ENCODE measurements at regions not wholly inside any gene's neighbourhood (a gene's known extent, or its start where the extent isn't known, plus 50 kb on each side); places are given as distances from the start of the nearest gene placed in this dataset.

DNA sequence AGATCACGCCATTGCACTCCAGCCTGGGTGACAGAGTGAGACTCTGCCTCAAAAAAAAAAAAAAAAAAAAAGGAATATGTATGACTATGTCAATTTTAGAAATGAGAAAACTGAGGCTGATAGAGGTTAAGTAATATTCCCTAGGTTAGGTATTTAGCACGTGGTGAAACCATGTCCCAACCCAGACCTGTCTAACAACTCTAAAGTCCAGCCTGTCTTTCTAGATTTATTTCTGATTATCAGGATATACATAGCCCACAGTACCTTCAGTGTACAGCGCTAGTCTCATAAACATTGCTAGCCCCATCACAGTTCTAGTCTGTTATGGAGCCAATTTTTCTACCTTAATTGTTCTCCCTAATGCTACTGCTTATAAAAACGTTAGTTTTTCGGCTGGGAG is 88.4 kb upstream of the RAP2B start:
- Histone ChIP-seq H3K27me3 (no peaks in the 10 kb centered on the region), H3K9me3 (no peaks in the 10 kb centered on the region), H3K36me3 (no peaks in the 10 kb centered on the region), H3K9ac (ENCODE audit: low read depth in 2 of 2, low read length in 2 of 2) (no peak overlapping the region), H3K27ac (no peak overlapping the region), H3K4me1 (no peaks in the 10 kb centered on the region), H3K4me3 (no peak overlapping the region)
- intact Hi-C loops (cut with DNase I) = no loop called here
- no peak for DNase-seq
- TF ChIP-seq CTCF (IDR thresholded peaks at IDR 0.05) = no peak

DNA sequence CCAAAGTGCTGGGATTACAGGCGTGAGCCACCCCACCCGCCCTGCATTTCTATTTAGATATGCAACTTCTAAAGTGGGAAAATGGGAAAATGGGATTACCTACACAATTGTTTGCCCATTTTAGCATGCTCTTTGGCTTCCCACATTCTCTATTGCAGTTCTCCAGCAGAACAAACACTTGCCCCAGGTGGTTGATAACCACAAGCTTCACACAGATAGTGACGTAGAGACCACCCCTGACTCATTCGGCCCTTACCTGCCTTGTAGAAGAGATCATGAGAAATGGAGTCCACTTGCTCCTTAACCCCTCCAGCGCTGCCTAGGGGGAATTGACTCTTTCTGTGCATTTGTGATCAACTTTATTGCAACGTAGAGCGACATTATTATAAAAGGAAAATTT is 83.2 kb upstream of the RAP2B start:
- Histone ChIP-seq H3K9me3 (no peaks in the 10 kb centered on the region), H3K36me3 (no peaks in the 10 kb centered on the region), H3K27me3 (no peaks in the 10 kb centered on the region), H3K4me3 (no peak overlapping the region), H3K9ac (ENCODE audit: low read depth in 2 of 2, low read length in 2 of 2) (no peak overlapping the region), H3K4me1 (no peaks in the 10 kb centered on the region), H3K27ac (no peak overlapping the region)
- intact Hi-C loops (cut with DNase I) = no loop called here
- no peak for DNase-seq
- no peak for TF ChIP-seq CTCF (IDR thresholded peaks at IDR 0.05)

DNA sequence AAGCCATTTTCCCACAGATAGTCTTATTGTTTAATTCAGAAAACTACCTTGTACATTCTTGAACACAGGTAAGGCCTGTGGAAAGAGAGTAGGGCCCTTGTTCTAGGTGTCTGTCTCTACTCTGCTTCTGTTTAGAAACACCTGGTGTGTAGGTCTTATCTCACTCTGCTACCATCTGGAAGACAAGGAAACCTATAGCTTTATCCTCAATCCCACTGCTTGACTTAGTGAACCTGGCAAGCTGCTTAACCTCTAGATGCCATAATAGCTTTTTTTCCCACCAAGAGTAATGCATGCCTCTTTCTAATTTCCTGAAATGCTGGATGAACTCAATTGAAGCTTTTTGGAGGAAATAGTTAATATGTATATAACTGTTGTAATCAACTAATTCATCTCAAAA is 82.6 kb upstream of the RAP2B start:
- no peak for DNase-seq
- H3K27me3 ChIP-seq = no peaks in the 10 kb centered on the region
- intact Hi-C loops (cut with DNase I) = no loop called here
- no peak overlapping the region for H3K9ac ChIP-seq (ENCODE audit: low read depth in 2 of 2, low read length in 2 of 2)
- no peak overlapping the region for H3K27ac ChIP-seq
- no peak overlapping the region for H3K4me3 ChIP-seq
- H3K36me3 ChIP-seq = no peaks in the 10 kb centered on the region
- no peak for TF ChIP-seq CTCF (IDR thresholded peaks at IDR 0.05)
- H3K4me1 ChIP-seq = no peaks in the 10 kb centered on the region
- H3K9me3 ChIP-seq = no peaks in the 10 kb centered on the region

GRCh38 chr3:153080778-153081240 is 81.2 kb upstream of the RAP2B start:
- Histone ChIP-seq H3K27me3 (no peaks in the 10 kb centered on the region), H3K9me3 (no peaks in the 10 kb centered on the region), H3K4me3 (no peak overlapping the region), H3K9ac (ENCODE audit: low read depth in 2 of 2, low read length in 2 of 2) (no peak overlapping the region), H3K4me1 (no peaks in the 10 kb centered on the region), H3K36me3 (no peaks in the 10 kb centered on the region), H3K27ac (no peak overlapping the region)
- no peak for TF ChIP-seq CTCF (IDR thresholded peaks at IDR 0.05)
- intact Hi-C loops (cut with DNase I) = no loop called here
- DNase-seq = no peak

DNA sequence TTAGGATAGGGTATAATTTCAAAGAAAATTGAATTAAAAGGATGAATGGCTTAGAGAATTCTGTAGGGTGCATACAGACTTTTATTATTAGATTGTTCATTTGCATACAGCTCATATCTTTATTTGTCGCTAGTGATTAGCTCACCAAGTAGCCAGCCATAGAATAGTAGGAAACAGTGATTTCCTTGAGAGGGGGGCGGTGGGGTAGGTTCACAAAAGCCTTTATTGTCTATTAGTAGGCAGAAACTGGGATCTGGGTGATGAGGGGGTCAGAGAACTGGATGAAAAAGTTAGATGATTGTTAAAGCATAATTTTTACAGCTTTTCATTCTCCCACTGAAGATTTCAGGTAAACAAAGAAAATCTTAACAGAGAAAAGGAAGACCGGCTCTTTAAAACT is 77.6 kb upstream of the RAP2B start:
- TF ChIP-seq CTCF (IDR thresholded peaks at IDR 0.05) = no peak
- H3K9ac ChIP-seq (ENCODE audit: low read depth in 2 of 2, low read length in 2 of 2) = no peak overlapping the region
- no peak overlapping the region for H3K27ac ChIP-seq
- intact Hi-C loops (cut with DNase I) = no loop called here
- H3K36me3 ChIP-seq = no peaks in the 10 kb centered on the region
- no peaks in the 10 kb centered on the region for H3K9me3 ChIP-seq
- no peaks in the 10 kb centered on the region for H3K4me1 ChIP-seq
- H3K27me3 ChIP-seq = no peaks in the 10 kb centered on the region
- no peak for DNase-seq
- H3K4me3 ChIP-seq = no peak overlapping the region
